ENCODE measurements at regions not wholly inside any gene's neighbourhood (a gene's known extent, or its start where the extent isn't known, plus 50 kb on each side); places are given as distances from the start of the nearest gene placed in this dataset.

- no peak for TF ChIP-seq CTCF (IDR thresholded peaks at IDR 0.05; ENCODE audit: low read length)
- TF ChIP-seq EZH2 (IDR thresholded peaks at IDR 0.05; ENCODE audit: borderline replicate concordance, low read length), result no peak
Observed at GRCh38 chr10:78249690-78250089, 216.0 kb downstream of the RPS24 start.
